ENCODE measurements at regions not wholly inside any gene's neighbourhood (a gene's known extent, or its start where the extent isn't known, plus 50 kb on each side); places are given as distances from the start of the nearest gene placed in this dataset. TPM values are rescaled to one million over a fixed set of nuclear protein-coding genes. Genes with fewer than 3 reads are reported as not detected.

GRCh38 chr22:33108037-33108436, 49.9 kb upstream of the SYN3 start:
- H3K79me2 ChIP-seq (ENCODE audit: control insufficient read depth, insufficient read depth, low read length): no peaks in the 10 kb centered on the region
- peaks cover 6 to 9% of the 10 kb centered on the region in 2 donors for H3K4me1 ChIP-seq (ENCODE audit: control insufficient read depth in 2 of 2, insufficient read depth in 2 of 2, low read length in 2 of 2)
- no CpG with 5 or more reads among the region's 5 CpGs for WGBS (ENCODE audit: insufficient coverage)
- TF ChIP-seq CTCF (IDR thresholded peaks at IDR 0.05) (no peak), EZH2 (IDR thresholded peaks at IDR 0.05; ENCODE audit: borderline replicate concordance, insufficient read depth, low read depth, low read length, poor library complexity, severe bottlenecking) (no peak)
- H3K9me3 Mint-ChIP-seq (ENCODE audit: insufficient read depth): peaks cover 6% of the 10 kb centered on the region
- H3K4me2 ChIP-seq (replicated peaks; ENCODE audit: low read depth, low read length, poor library complexity, severe bottlenecking): no peak overlapping the region
- no peak overlapping the region for H3K4me3 ChIP-seq (ENCODE audit: control extremely low read depth in 1 of 5, extremely low read depth in 1 of 5, insufficient read depth in 1 of 5, low read depth in 2 of 5, low read length in 4 of 5)
- H3K36me3 ChIP-seq (replicated peaks in 1 of 2; ENCODE audit: control extremely low read depth in 1 of 2, control insufficient read depth in 1 of 2, extremely low read depth in 1 of 2, insufficient read depth in 2 of 2, low read length in 1 of 2): no peaks in the 10 kb centered on the region
- ATAC-seq (ENCODE audit: low read depth) (no peak), DNase-seq (no peak)
- H2AFZ ChIP-seq (ENCODE audit: insufficient read depth, low read depth, low read length, poor library complexity, severe bottlenecking): no peak overlapping the region
- intact Hi-C loops (cut with micrococcal nuclease): no loop called here
- no peak overlapping the region for H3K4me3 Mint-ChIP-seq
- H3K27me3 Mint-ChIP-seq: peaks cover 19% of the 10 kb centered on the region
- H3K9me3 ChIP-seq (ENCODE audit: control extremely low read depth in 1 of 3, control insufficient read depth in 2 of 3, insufficient read depth in 1 of 3, low read length in 2 of 3): peaks cover 3 to 21% (median 9%) of the 10 kb centered on the region in 3 donors
- H3K4me1 Mint-ChIP-seq: peaks cover 15% of the 10 kb centered on the region
- ChIA-PET CTCF (no interaction called here), POLR2A (no interaction called here)
- no peak overlapping the region for H3K9ac ChIP-seq (ENCODE audit: low read length)
- no peak overlapping the region for H3K27ac ChIP-seq (ENCODE audit: low read length in 2 of 2)
- no peak overlapping the region for H3K27ac Mint-ChIP-seq
- H4K20me1 ChIP-seq (ENCODE audit: control insufficient read depth, insufficient read depth, low read length, poor library complexity, severe bottlenecking): no peaks in the 10 kb centered on the region
- peaks cover 0 to 9% (median 0%) of the 10 kb centered on the region in 4 experiments for H3K27me3 ChIP-seq (replicated peaks in 1 of 4; ENCODE audit: control extremely low read depth in 1 of 4, control insufficient read depth in 3 of 4, insufficient read depth in 4 of 4, low read length in 3 of 4)

Small RNAs in the stretch of these regions (small RNA-seq; reads per million reads assigned to genes)
- gene Z82198.3 (ENCODE audit: insufficient read length, low read depth, low replicate concordance): not detected
